SK-N-SH treated with all-trans-retinoic acid at 6 μM for 48 hours (cell line): ENCODE measurements at regions not wholly inside any gene's neighbourhood (a gene's known extent, or its start where the extent isn't known, plus 50 kb on each side); places are given as distances from the start of the nearest gene placed in this dataset.

ENCODE experiments used
- ATAC-seq: fragments of 200-7000 bp; cut with Tn5 transposase; 3 replicates; pipeline ENCODE4 v1.9.1; 2020; ENCODE audit warnings: mild to moderate bottlenecking, moderate library complexity
- ARNTL ChIP-seq: fragments of 450-650 bp; formaldehyde crosslinking; IDR thresholded peaks from 2 replicates; pipeline ENCODE4 v1.5.0; 2020; ENCODE audit warnings: low read depth, mild to moderate bottlenecking, moderate library complexity, borderline replicate concordance
- BACH2 ChIP-seq: fragments of 250-450 bp; sonication (Bioruptor Pico); IDR thresholded peaks from 2 replicates; pipeline ENCODE4 v1.9.0; 2021; ENCODE audit warnings: mild to moderate bottlenecking, borderline replicate concordance
- CSDC2 ChIP-seq: fragments of 250-450 bp; sonication (Bioruptor Pico); IDR thresholded peaks from 2 replicates; pipeline ENCODE4 v1.5.0; 2020; ENCODE audit warnings: mild to moderate bottlenecking, moderate library complexity
- ESRRG ChIP-seq: fragments of 250-450 bp; sonication (Bioruptor Pico); IDR thresholded peaks from 2 replicates; pipeline ENCODE4 v1.6.1; 2021; ENCODE audit warnings: mild to moderate bottlenecking
- GLIS3 ChIP-seq: fragments of 250-450 bp; sonication (Bioruptor Pico); IDR thresholded peaks from 2 replicates; pipeline ENCODE4 v1.5.0; 2020; ENCODE audit warnings: mild to moderate bottlenecking, moderate library complexity
- ISL1 ChIP-seq: fragments of 250-450 bp; sonication (Bioruptor Pico); IDR thresholded peaks from 2 replicates; pipeline ENCODE4 v2.1.2; 2022; ENCODE audit warnings: mild to moderate bottlenecking, moderate library complexity
- OSR1 ChIP-seq: fragments of 250-450 bp; sonication (Bioruptor Pico); IDR thresholded peaks from 2 replicates; pipeline ENCODE4 v1.8.0; 2022; ENCODE audit warnings: moderate library complexity, mild to moderate bottlenecking, inconsistent platforms
- PPARA ChIP-seq: fragments of 250-450 bp; sonication (Bioruptor Pico); IDR thresholded peaks from 2 replicates; pipeline ENCODE4 v1.5.0; 2020; ENCODE audit warnings: mild to moderate bottlenecking, borderline replicate concordance
- SNAI2 ChIP-seq: fragments of 250-450 bp; sonication (Bioruptor Pico); IDR thresholded peaks from 2 replicates; pipeline ENCODE4 v1.5.0; 2020; ENCODE audit warnings: mild to moderate bottlenecking, moderate library complexity
- TCF4 ChIP-seq: fragments of 250-450 bp; sonication (Bioruptor Pico); IDR thresholded peaks from 2 replicates; pipeline ENCODE4 v1.8.0; 2021; ENCODE audit warnings: mild to moderate bottlenecking, moderate library complexity, borderline replicate concordance
- TOX ChIP-seq: fragments of 250-450 bp; sonication (Bioruptor Pico); IDR thresholded peaks from 2 replicates; pipeline ENCODE4 v1.8.0; 2021; ENCODE audit warnings: mild to moderate bottlenecking, moderate library complexity, borderline replicate concordance
- ZC3H10 ChIP-seq: fragments of 250-450 bp; sonication (Bioruptor Pico); IDR thresholded peaks from 2 replicates; pipeline ENCODE4 v1.5.1; 2021; ENCODE audit warnings: mild to moderate bottlenecking, moderate library complexity
- ZFP3 ChIP-seq: fragments of 250-450 bp; sonication (Bioruptor Pico); IDR thresholded peaks from 2 replicates; pipeline ENCODE4 v1.5.0; 2020; ENCODE audit warnings: mild to moderate bottlenecking, moderate library complexity
- ZFP30 ChIP-seq: fragments of 450-650 bp; formaldehyde crosslinking; IDR thresholded peaks from 2 replicates; pipeline ENCODE4 v1.5.0; 2022; ENCODE audit warnings: mild to moderate bottlenecking, moderate library complexity
- ZNF565 ChIP-seq: fragments of 450-650 bp; formaldehyde crosslinking; conservative IDR thresholded peaks from 2 replicates; pipeline ENCODE4 v1.5.0; 2020; ENCODE audit warnings: low read depth, mild to moderate bottlenecking, moderate library complexity
- ZNF70 ChIP-seq: fragments of 450-650 bp; formaldehyde crosslinking; IDR thresholded peaks from 2 replicates; pipeline ENCODE4 v1.5.0; 2020; ENCODE audit warnings: mild to moderate bottlenecking, moderate library complexity
- ZNF8 ChIP-seq: fragments of 450-650 bp; formaldehyde crosslinking; IDR thresholded peaks from 2 replicates; pipeline ENCODE4 v1.5.0; 2020; ENCODE audit warnings: mild to moderate bottlenecking, moderate library complexity
- TF ChIP-seq, protein P1 (sequence below): fragments of 250-450 bp; sonication (Bioruptor Pico); IDR thresholded peaks from 2 replicates; pipeline ENCODE4 v1.8.0; 2020; ENCODE audit warnings: mild to moderate bottlenecking, moderate library complexity, borderline replicate concordance
- TF ChIP-seq, protein P2 (sequence below): fragments of 250-450 bp; sonication (Bioruptor Pico); IDR thresholded peaks from 2 replicates; pipeline ENCODE4 v1.8.0; 2021; ENCODE audit warnings: low read depth, mild to moderate bottlenecking, moderate library complexity, borderline replicate concordance
- TF ChIP-seq, protein P3 (sequence below): fragments of 250-450 bp; sonication (Bioruptor Pico); IDR thresholded peaks from 2 replicates; pipeline ENCODE4 v1.5.0; 2020; ENCODE audit warnings: mild to moderate bottlenecking, moderate library complexity
- TF ChIP-seq, protein P4 (sequence below): fragments of 250-450 bp; sonication (Bioruptor Pico); IDR thresholded peaks from 2 replicates; pipeline ENCODE4 v1.5.1; 2021; ENCODE audit warnings: mild to moderate bottlenecking, moderate library complexity

DNA sequence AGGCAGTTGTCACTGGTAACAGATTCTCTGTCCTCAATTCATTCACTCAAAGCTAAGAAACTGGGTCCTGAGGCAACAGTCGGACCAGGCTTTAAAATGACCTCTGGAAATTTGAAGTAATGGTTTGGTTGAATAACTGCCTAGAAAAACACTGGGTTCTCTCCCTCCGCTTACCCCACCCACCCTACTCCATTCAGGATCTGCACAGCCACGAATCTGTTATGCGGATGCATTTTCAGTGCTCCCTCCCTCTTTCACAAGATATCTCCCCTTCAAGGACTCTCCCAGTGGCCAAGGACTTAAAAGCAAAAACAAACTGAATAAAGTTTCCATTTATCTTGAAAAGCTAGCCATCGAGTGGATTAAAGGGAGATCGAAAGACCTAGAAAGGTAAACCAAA lies 260.2 kb upstream of the ANKRD55 start (continued):
- TF ChIP-seq ZNF8 (CRISPR knock-in tag) (no peak), CSDC2 (no peak), ZFP3 (CRISPR knock-in tag) (no peak), TCF4 (CRISPR knock-in tag) (no peak), ZNF565 (no peak), BACH2 (CRISPR knock-in tag) (no peak)
- TF ChIP-seq, protein P1, sequence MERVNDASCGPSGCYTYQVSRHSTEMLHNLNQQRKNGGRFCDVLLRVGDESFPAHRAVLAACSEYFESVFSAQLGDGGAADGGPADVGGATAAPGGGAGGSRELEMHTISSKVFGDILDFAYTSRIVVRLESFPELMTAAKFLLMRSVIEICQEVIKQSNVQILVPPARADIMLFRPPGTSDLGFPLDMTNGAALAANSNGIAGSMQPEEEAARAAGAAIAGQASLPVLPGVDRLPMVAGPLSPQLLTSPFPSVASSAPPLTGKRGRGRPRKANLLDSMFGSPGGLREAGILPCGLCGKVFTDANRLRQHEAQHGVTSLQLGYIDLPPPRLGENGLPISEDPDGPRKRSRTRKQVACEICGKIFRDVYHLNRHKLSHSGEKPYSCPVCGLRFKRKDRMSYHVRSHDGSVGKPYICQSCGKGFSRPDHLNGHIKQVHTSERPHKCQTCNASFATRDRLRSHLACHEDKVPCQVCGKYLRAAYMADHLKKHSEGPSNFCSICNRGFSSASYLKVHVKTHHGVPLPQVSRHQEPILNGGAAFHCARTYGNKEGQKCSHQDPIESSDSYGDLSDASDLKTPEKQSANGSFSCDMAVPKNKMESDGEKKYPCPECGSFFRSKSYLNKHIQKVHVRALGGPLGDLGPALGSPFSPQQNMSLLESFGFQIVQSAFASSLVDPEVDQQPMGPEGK (CRISPR knock-in tag): no peak
- TF ChIP-seq, all 23 proteins: peak for 0

DNA sequence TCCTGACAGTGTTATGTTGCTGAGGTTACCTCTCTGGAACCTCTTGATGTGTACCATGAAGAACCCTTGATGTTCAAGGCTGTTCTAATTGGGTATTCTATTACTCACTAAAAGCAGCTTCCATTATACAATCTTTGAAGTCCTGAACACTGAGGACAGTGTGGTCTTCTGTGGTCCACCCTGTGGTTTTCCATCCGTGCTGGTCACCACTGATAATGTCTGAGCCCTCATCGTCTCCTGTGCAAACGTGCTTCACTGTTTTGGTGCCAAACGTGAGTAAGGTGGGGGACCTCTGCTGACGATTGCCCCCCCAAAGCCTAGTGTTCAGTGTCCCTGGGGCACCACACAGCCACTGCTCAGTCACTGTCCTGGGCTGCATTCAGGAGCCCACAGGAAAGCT lies 259.7 kb upstream of the ANKRD55 start:
- TF ChIP-seq BACH2 (CRISPR knock-in tag): no peak
- TF ChIP-seq ZC3H10 (CRISPR knock-in tag): no peak
- TF ChIP-seq TCF4 (CRISPR knock-in tag): no peak
- TF ChIP-seq ZNF70 (CRISPR knock-in tag): no peak
- no peak for TF ChIP-seq ISL1 (CRISPR knock-in tag)
- TF ChIP-seq OSR1 (CRISPR knock-in tag): no peak
- TF ChIP-seq, protein P2, sequence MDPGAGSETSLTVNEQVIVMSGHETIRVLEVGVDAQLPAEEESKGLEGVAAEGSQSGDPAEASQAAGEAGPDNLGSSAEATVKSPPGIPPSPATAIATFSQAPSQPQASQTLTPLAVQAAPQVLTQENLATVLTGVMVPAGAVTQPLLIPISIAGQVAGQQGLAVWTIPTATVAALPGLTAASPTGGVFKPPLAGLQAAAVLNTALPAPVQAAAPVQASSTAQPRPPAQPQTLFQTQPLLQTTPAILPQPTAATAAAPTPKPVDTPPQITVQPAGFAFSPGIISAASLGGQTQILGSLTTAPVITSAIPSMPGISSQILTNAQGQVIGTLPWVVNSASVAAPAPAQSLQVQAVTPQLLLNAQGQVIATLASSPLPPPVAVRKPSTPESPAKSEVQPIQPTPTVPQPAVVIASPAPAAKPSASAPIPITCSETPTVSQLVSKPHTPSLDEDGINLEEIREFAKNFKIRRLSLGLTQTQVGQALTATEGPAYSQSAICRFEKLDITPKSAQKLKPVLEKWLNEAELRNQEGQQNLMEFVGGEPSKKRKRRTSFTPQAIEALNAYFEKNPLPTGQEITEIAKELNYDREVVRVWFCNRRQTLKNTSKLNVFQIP (CRISPR knock-in tag): no peak
- TF ChIP-seq ZFP3 (CRISPR knock-in tag): no peak
- no peak for TF ChIP-seq GLIS3 (CRISPR knock-in tag)
- no peak for TF ChIP-seq TOX (CRISPR knock-in tag)
- no peak for TF ChIP-seq ZNF8 (CRISPR knock-in tag)
- no peak for ATAC-seq

DNA sequence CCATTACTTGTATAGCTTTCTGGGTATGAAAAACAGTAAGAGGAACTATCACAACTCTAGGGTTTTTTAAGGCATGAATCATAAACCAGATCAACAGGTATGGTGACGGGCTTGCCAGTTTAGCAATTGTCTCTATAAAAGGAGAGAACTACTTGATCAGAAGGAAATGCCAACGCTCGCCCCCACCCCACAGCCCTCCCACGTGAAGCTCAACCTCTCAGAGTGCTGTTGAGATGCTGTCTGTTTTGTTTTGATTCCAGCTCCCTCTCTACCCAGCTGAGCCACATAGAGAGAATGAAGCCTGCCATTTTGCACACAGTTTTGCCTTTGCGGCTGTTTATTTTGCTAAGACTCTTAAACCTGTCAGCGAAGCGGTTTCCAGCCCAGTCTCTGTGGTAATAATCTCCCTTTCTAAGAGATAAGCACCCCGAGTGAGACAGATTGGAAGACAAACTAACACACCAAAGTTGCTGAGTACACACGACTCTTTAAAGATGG lies 257.9 kb upstream of the ANKRD55 start:
- TF ChIP-seq GLIS3 (CRISPR knock-in tag): no peak
- TF ChIP-seq ZNF565: no peak
- TF ChIP-seq TCF4 (CRISPR knock-in tag): no peak
- TF ChIP-seq BACH2 (CRISPR knock-in tag): no peak
- TF ChIP-seq ZNF8 (CRISPR knock-in tag): no peak
- TF ChIP-seq PPARA (CRISPR knock-in tag): no peak
- TF ChIP-seq, protein P3, sequence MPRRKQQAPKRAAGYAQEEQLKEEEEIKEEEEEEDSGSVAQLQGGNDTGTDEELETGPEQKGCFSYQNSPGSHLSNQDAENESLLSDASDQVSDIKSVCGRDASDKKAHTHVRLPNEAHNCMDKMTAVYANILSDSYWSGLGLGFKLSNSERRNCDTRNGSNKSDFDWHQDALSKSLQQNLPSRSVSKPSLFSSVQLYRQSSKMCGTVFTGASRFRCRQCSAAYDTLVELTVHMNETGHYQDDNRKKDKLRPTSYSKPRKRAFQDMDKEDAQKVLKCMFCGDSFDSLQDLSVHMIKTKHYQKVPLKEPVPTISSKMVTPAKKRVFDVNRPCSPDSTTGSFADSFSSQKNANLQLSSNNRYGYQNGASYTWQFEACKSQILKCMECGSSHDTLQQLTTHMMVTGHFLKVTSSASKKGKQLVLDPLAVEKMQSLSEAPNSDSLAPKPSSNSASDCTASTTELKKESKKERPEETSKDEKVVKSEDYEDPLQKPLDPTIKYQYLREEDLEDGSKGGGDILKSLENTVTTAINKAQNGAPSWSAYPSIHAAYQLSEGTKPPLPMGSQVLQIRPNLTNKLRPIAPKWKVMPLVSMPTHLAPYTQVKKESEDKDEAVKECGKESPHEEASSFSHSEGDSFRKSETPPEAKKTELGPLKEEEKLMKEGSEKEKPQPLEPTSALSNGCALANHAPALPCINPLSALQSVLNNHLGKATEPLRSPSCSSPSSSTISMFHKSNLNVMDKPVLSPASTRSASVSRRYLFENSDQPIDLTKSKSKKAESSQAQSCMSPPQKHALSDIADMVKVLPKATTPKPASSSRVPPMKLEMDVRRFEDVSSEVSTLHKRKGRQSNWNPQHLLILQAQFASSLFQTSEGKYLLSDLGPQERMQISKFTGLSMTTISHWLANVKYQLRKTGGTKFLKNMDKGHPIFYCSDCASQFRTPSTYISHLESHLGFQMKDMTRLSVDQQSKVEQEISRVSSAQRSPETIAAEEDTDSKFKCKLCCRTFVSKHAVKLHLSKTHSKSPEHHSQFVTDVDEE (CRISPR knock-in tag): no peak
- TF ChIP-seq, protein P4, sequence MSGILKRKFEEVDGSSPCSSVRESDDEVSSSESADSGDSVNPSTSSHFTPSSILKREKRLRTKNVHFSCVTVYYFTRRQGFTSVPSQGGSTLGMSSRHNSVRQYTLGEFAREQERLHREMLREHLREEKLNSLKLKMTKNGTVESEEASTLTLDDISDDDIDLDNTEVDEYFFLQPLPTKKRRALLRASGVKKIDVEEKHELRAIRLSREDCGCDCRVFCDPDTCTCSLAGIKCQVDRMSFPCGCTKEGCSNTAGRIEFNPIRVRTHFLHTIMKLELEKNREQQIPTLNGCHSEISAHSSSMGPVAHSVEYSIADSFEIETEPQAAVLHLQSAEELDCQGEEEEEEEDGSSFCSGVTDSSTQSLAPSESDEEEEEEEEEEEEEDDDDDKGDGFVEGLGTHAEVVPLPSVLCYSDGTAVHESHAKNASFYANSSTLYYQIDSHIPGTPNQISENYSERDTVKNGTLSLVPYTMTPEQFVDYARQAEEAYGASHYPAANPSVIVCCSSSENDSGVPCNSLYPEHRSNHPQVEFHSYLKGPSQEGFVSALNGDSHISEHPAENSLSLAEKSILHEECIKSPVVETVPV (CRISPR knock-in tag): no peak
- no peak for TF ChIP-seq ZFP30 (CRISPR knock-in tag)
- TF ChIP-seq ISL1 (CRISPR knock-in tag): no peak
- no peak for TF ChIP-seq ARNTL (CRISPR knock-in tag)
- TF ChIP-seq ZFP3 (CRISPR knock-in tag): no peak
- TF ChIP-seq, protein P1 (CRISPR knock-in tag): no peak
- no peak for TF ChIP-seq OSR1 (CRISPR knock-in tag)
- no peak for TF ChIP-seq ESRRG (CRISPR knock-in tag)
- TF ChIP-seq, protein P2 (CRISPR knock-in tag): no peak
- TF ChIP-seq ZNF70 (CRISPR knock-in tag): no peak
- no peak for TF ChIP-seq SNAI2 (CRISPR knock-in tag)
- ATAC-seq: no peak
